ENCODE measurements at regions not wholly inside any gene's neighbourhood (a gene's known extent, or its start where the extent isn't known, plus 50 kb on each side); places are given as distances from the start of the nearest gene placed in this dataset.

DNA sequence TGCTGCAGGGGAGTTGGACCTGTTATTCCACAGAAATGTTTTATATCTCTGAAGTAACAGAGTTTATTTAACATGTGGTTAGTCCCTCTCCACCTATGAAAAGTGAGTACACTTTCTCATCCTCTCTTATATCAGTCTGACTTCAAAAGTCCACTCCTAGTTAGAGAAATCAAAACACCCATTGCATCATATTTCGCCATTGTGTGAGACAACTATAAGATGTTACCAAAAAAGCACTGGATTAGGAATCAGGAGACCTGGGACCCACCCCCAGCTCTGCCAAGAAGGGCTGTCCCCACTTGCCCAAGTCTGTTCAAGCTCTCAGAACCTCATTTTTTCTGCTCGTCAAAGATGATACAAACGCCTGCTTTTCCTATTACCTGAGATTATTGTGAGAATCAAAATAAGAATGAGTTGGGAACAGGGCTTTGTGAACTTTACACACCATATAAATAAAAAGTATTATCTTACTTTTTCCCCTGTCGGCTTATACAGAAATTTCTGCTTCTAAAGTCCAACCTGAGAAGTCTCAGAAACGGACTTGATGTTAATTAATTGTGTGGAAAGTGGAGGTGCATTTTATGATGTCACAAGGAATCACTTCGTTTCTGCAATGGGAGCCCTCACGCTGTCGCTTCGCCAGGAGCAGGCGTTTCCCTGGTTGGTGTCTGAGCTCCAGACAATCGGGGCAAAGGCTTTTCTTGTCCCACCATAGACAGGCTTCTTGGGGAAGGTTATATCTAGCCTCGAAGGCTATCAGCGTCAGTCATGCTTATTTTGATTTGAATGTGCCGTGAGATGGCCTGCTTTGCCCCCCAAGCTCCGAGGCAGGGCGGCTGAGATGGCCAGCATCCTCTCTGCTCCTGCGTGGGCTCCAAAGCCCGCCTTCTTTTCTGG, 89.6 kb upstream of the ZNF516 start:
- peaks cover 4% of the 10 kb centered on the region; the same call in 1 of the 2 replicates for H3K27me3 ChIP-seq (ENCODE audit: control insufficient read depth, insufficient read depth, low read length)
- ChIA-PET CTCF (interaction anchor here (1.0 kb wide), 1 partner anchor 10 kb away, joined by 3 read pairs; no protein-coding TSS in a partner anchor), POLR2A (no interaction called here)
- H3K4me3 ChIP-seq (ENCODE audit: low read depth, low read length) = no peak overlapping the region
- H3K36me3 ChIP-seq (ENCODE audit: control insufficient read depth, insufficient read depth, low read length) = no peaks in the 10 kb centered on the region
- no peak for DNase-seq (ENCODE audit: low read depth)
- TF ChIP-seq, protein P1, sequence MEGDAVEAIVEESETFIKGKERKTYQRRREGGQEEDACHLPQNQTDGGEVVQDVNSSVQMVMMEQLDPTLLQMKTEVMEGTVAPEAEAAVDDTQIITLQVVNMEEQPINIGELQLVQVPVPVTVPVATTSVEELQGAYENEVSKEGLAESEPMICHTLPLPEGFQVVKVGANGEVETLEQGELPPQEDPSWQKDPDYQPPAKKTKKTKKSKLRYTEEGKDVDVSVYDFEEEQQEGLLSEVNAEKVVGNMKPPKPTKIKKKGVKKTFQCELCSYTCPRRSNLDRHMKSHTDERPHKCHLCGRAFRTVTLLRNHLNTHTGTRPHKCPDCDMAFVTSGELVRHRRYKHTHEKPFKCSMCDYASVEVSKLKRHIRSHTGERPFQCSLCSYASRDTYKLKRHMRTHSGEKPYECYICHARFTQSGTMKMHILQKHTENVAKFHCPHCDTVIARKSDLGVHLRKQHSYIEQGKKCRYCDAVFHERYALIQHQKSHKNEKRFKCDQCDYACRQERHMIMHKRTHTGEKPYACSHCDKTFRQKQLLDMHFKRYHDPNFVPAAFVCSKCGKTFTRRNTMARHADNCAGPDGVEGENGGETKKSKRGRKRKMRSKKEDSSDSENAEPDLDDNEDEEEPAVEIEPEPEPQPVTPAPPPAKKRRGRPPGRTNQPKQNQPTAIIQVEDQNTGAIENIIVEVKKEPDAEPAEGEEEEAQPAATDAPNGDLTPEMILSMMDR (IDR thresholded peaks at IDR 0.05; ENCODE audit: insufficient read depth, low read depth, low read length) = no peak

DNA sequence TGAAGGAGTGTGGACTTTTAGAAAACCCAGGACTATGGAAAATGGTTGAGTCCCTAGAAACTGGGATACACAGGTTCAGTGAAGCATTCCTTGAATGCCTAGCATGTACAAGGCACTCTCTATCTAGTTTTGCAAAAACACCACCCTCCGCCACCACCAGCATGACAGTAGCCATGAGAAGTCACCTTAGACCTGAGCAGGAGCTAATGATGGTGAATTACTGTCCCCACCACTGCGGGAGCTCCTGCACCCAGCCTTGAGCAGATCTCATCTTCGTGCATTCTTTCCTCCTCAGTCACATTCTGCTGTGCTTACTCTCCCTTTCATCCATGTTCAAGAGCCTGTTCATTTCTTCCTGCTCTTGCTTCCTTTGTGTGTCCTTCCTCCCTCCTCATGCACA, 86.2 kb upstream of the ZNF516 start:
- no peak overlapping the region for H3K4me3 ChIP-seq (ENCODE audit: low read depth, low read length)
- TF ChIP-seq, protein P1 (IDR thresholded peaks at IDR 0.05; ENCODE audit: insufficient read depth, low read depth, low read length) = no peak
- peaks cover 4% of the 10 kb centered on the region; the same call in 1 of the 2 replicates for H3K27me3 ChIP-seq (ENCODE audit: control insufficient read depth, insufficient read depth, low read length)
- ChIA-PET CTCF (interaction anchor here (0.5 kb wide), 1 partner anchor 11 kb away, joined by 3 read pairs; no protein-coding TSS in a partner anchor), POLR2A (no interaction called here)
- DNase-seq (ENCODE audit: low read depth) = no peak
- no peaks in the 10 kb centered on the region for H3K36me3 ChIP-seq (ENCODE audit: control insufficient read depth, insufficient read depth, low read length)

GRCh38 chr18:76580288-76580962, 85.4 kb upstream of the ZNF516 start:
- TF ChIP-seq, protein P1 (IDR thresholded peaks at IDR 0.05; ENCODE audit: insufficient read depth, low read depth, low read length) = no peak
- DNase-seq (ENCODE audit: low read depth) = no peak
- Histone ChIP-seq H3K27me3 (ENCODE audit: control insufficient read depth, insufficient read depth, low read length) (peaks cover 4% of the 10 kb centered on the region; the same call in 1 of the 2 replicates), H3K4me3 (ENCODE audit: low read depth, low read length) (no peak overlapping the region), H3K36me3 (ENCODE audit: control insufficient read depth, insufficient read depth, low read length) (no peaks in the 10 kb centered on the region)
- CTCF ChIA-PET = no interaction called here
- POLR2A ChIA-PET = no interaction called here

- ChIA-PET CTCF (no interaction called here), POLR2A (no interaction called here)
- H3K27me3 ChIP-seq (ENCODE audit: control insufficient read depth, insufficient read depth, low read length) = peaks cover 2% of the 10 kb centered on the region; the same call in 1 of the 2 replicates
- no peaks in the 10 kb centered on the region for H3K36me3 ChIP-seq (ENCODE audit: control insufficient read depth, insufficient read depth, low read length)
- no peak overlapping the region for H3K4me3 ChIP-seq (ENCODE audit: low read depth, low read length)
- TF ChIP-seq, protein P1 (IDR thresholded peaks at IDR 0.05; ENCODE audit: insufficient read depth, low read depth, low read length) = no peak
- DNase-seq (ENCODE audit: low read depth) = no peak
Measured at GRCh38 chr18:76579301-76579695, 84.3 kb upstream of the ZNF516 start.

DNA sequence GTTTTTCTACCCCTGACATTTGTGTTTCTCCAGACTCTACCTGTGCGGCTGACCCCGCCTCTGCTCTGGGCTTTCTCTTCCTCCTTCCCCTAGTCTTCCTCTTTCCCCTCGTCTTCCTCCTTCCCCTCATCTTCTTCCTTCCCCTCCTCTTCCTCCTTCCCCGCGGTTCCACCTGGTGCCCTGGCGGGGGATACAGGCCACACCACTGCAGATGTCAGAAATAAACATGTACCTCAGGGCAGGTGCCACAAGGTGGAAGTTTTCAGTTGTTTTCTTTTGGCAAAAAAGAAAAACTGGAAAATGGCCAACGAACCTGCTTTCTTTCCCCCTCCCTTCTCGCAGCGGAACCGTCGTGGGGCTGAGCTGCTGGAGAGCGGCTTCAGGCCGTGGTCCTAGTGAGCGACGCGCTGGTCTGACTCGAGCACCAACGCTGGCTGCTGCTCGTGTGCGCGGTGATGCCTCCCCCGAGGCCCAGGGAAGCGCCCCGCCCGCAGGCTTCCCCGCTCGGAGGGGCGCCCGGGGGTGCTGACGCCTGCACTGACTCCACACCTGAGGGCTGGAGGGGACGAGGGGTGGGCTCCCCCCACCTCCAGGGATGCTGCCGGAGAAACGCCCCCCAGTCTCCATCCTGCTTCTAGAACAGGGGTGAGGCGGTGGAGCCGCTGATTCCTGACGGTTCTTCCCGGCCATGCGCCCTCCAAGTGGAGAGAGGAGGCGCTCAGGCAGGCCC, 83.7 kb upstream of the ZNF516 start:
- Histone ChIP-seq H3K4me3 (ENCODE audit: low read depth, low read length) (no peak overlapping the region), H3K27me3 (ENCODE audit: control insufficient read depth, insufficient read depth, low read length) (peaks cover 2% of the 10 kb centered on the region; the same call in 1 of the 2 replicates), H3K36me3 (ENCODE audit: control insufficient read depth, insufficient read depth, low read length) (no peaks in the 10 kb centered on the region)
- no peak for DNase-seq (ENCODE audit: low read depth)
- TF ChIP-seq, protein P1 (IDR thresholded peaks at IDR 0.05; ENCODE audit: insufficient read depth, low read depth, low read length) = no peak
- CTCF ChIA-PET = no interaction called here
- POLR2A ChIA-PET = no interaction called here

Measured in BJ (cell line).